HEK293 (cell line): ENCODE measurements at regions not wholly inside any gene's neighbourhood (a gene's known extent, or its start where the extent isn't known, plus 50 kb on each side); places are given as distances from the start of the nearest gene placed in this dataset.
"Not testable (repeated sequence)": the region's sequence is repeated elsewhere in the genome, so short reads cannot be mapped to it uniquely, and the experiment has no call there.

Experiments
- CTCF ChIP-seq: fragments of 450-650 bp; formaldehyde crosslinking; IDR thresholded peaks from 2 replicates; pipeline ENCODE4 v1.5.1; 2016; ENCODE audit warnings: missing biosample characterization, missing genetic modification characterization
- KLF16 ChIP-seq: fragments of 450-650 bp; formaldehyde crosslinking; IDR thresholded peaks from 2 replicates; pipeline ENCODE4 v1.5.1; 2017; ENCODE audit warnings: missing biosample characterization, missing genetic modification characterization
- MYNN ChIP-seq: fragments of 450-650 bp; formaldehyde crosslinking; IDR thresholded peaks from 2 replicates; pipeline ENCODE4 v1.5.1; 2016; ENCODE audit warnings: missing biosample characterization, missing genetic modification characterization, borderline replicate concordance
- ZBTB1 ChIP-seq: fragments of 450-650 bp; formaldehyde crosslinking; IDR thresholded peaks from 2 replicates; pipeline ENCODE4 v1.5.1; 2016; ENCODE audit warnings: missing biosample characterization, missing genetic modification characterization
- ZNF335 ChIP-seq: fragments of 450-650 bp; formaldehyde crosslinking; conservative IDR thresholded peaks from 2 replicates; pipeline ENCODE4 v1.5.1; 2016; ENCODE audit warnings: missing biosample characterization, missing genetic modification characterization
- ZNF629 ChIP-seq: fragments of 450-650 bp; formaldehyde crosslinking; IDR thresholded peaks from 2 replicates; pipeline ENCODE4 v1.5.1; 2017; ENCODE audit warnings: missing biosample characterization, missing genetic modification characterization

GRCh38 chr5:29127524-29128156, 2065.8 kb upstream of the CDH6 start:
- not testable (repeated sequence) for TF ChIP-seq KLF16, ZNF335, MYNN, CTCF, ZBTB1, ZNF629 (tag by site-specific recombination)
